ENCODE measurements at regions not wholly inside any gene's neighbourhood (a gene's known extent, or its start where the extent isn't known, plus 50 kb on each side); places are given as distances from the start of the nearest gene placed in this dataset.

DNA sequence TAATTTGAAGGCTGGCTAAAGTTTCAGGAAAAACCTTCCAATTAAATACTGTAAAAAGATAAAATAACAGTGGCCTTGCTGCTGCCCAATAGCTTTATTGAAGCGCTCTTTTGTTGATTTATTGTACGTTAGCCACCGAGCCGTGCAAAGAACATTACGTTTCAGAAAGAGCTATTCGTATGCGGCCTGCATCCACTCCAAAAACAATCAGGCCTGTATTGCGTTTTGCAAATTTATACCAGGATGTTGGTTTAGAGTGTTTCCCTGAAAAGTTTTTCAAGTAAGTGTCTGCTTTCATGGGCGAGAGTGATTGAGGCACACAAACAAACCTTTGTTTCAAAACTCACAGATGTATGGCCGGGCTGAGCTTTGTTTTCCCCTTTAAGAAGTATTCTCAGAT lies 257.2 kb upstream of the SALL3 start:
- no peaks in the 10 kb centered on the region for H3K79me2 ChIP-seq (ENCODE audit: control insufficient read depth, low read length)
- H3K27ac ChIP-seq (ENCODE audit: low read depth, low read length), result no peak overlapping the region

DNA sequence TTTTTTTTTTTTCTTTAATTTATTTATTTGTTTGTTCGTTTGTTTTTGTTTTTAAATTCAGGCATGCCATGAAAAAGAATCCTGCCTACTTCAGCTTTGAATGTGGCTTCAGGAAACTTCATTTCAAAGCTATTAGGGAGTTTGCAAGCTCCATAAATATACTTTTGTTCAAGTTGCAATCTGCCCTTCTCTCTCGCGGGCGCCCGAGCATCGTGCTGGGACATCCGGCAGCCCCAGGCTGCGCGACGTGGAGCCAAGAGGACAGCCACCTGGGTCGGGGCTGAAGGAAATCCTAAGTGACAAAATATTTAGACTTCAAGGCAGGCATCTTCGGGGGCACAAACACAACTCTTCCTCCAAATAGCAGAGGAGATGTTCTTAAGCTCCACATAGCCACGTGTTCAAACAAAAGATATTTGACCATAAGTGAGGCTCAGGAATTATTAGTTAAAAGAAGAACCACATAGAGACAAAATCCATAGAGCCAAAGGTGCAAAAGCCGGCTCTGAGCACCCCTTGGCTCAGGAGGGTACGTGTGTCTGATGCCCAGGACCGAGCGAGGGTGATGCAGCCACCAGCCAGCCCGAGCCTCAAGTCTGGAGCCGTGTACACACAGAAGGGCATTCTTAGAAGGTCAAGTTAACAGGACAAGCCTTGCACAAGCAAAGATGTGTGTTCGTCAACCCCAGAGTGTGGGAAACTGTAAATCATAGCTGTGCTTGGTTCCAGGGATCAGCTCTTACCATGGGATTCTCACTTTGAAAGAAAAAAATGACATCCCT lies 256.5 kb upstream of the SALL3 start:
- no peak for TF ChIP-seq EZH2phosphoT487 (IDR thresholded peaks at IDR 0.05; ENCODE audit: borderline replicate concordance, low read length)
- TF ChIP-seq, protein P1, sequence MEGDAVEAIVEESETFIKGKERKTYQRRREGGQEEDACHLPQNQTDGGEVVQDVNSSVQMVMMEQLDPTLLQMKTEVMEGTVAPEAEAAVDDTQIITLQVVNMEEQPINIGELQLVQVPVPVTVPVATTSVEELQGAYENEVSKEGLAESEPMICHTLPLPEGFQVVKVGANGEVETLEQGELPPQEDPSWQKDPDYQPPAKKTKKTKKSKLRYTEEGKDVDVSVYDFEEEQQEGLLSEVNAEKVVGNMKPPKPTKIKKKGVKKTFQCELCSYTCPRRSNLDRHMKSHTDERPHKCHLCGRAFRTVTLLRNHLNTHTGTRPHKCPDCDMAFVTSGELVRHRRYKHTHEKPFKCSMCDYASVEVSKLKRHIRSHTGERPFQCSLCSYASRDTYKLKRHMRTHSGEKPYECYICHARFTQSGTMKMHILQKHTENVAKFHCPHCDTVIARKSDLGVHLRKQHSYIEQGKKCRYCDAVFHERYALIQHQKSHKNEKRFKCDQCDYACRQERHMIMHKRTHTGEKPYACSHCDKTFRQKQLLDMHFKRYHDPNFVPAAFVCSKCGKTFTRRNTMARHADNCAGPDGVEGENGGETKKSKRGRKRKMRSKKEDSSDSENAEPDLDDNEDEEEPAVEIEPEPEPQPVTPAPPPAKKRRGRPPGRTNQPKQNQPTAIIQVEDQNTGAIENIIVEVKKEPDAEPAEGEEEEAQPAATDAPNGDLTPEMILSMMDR (IDR thresholded peaks at IDR 0.05; ENCODE audit: low read depth, low read length, poor library complexity, severe bottlenecking), result no peak
- H3K9me3 ChIP-seq (ENCODE audit: control insufficient read depth, insufficient read depth, low read length), result no peaks in the 10 kb centered on the region
- H3K36me3 ChIP-seq (ENCODE audit: control insufficient read depth, low read length), result no peaks in the 10 kb centered on the region
- H3K4me2 ChIP-seq (ENCODE audit: low read length), result no peak overlapping the region
- no peaks in the 10 kb centered on the region for H4K20me1 ChIP-seq (ENCODE audit: control insufficient read depth, insufficient read depth, low read depth, low read length)
- H3K27ac ChIP-seq (ENCODE audit: low read depth, low read length), result no peak overlapping the region
- H3F3A ChIP-seq (ENCODE audit: control insufficient read depth, insufficient read depth), result no peaks in the 10 kb centered on the region
- no peaks in the 10 kb centered on the region for H3K9me2 ChIP-seq (replicated peaks; ENCODE audit: control insufficient read depth, low read length)
- no peak overlapping the region for H3K4me3 ChIP-seq (ENCODE audit: low read length)
- no peaks in the 10 kb centered on the region for H3K79me2 ChIP-seq (ENCODE audit: control insufficient read depth, low read length)
- no peaks in the 10 kb centered on the region for H3K4me1 ChIP-seq (ENCODE audit: control insufficient read depth, low read length)
- H3K27me3 ChIP-seq (ENCODE audit: control insufficient read depth, low read length), result no peaks in the 10 kb centered on the region

More for the DNA sequence above, 257.2 kb upstream of the SALL3 start:
- no peaks in the 10 kb centered on the region for H4K20me1 ChIP-seq (ENCODE audit: control insufficient read depth, insufficient read depth, low read depth, low read length)
- H3K4me2 ChIP-seq (ENCODE audit: low read length), result no peak overlapping the region
- H3K4me3 ChIP-seq (ENCODE audit: low read length), result no peak overlapping the region
- TF ChIP-seq, protein P1 (IDR thresholded peaks at IDR 0.05; ENCODE audit: low read depth, low read length, poor library complexity, severe bottlenecking), result no peak
- no peak for TF ChIP-seq EZH2phosphoT487 (IDR thresholded peaks at IDR 0.05; ENCODE audit: borderline replicate concordance, low read length)
- H3K9me3 ChIP-seq (ENCODE audit: control insufficient read depth, insufficient read depth, low read length), result no peaks in the 10 kb centered on the region; the same call in 1 of the 2 replicates
- H3K9me2 ChIP-seq (replicated peaks; ENCODE audit: control insufficient read depth, low read length), result no peaks in the 10 kb centered on the region
- H3K4me1 ChIP-seq (ENCODE audit: control insufficient read depth, low read length), result no peaks in the 10 kb centered on the region
- no peaks in the 10 kb centered on the region for H3F3A ChIP-seq (ENCODE audit: control insufficient read depth, insufficient read depth)
- H3K36me3 ChIP-seq (ENCODE audit: control insufficient read depth, low read length), result no peaks in the 10 kb centered on the region
- H3K27me3 ChIP-seq (ENCODE audit: control insufficient read depth, low read length), result no peaks in the 10 kb centered on the region

DNA sequence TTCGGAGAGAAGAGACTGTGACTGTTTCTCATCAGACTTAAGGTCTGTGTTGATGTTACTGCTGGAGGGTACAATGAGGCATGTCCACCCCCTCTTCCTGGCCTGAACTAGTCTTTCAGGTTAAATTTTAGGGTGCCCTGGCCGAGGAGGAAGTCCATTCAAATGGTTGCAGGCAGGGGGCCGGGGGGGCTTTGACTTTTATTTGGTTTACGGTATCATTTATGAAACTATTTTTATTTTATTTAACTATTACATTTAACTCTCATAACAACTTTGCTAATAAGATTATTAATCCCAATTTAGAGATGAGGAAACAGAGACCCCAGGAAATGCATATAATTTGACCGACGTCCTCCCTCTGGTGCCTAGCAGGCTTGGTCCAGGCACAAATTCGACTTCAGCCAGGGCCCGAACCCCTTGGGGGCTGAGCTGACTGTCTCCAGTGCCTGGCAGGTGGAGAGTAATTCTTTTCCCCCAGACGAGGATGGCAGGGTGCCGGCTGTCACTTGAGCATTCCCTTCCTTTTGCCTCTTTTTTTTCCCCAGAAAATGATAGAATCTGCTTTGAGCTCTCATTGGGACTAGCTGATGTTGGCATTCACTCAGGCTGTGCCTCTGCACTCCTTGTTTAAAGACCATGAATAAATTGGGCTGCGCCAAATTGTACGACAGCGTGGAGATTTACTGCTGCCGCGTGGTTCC lies 255.3 kb upstream of the SALL3 start:
- no peaks in the 10 kb centered on the region for H3K4me1 ChIP-seq (ENCODE audit: control insufficient read depth, low read length)
- TF ChIP-seq EZH2phosphoT487 (IDR thresholded peaks at IDR 0.05; ENCODE audit: borderline replicate concordance, low read length), result no peak
- TF ChIP-seq, protein P1 (IDR thresholded peaks at IDR 0.05; ENCODE audit: low read depth, low read length, poor library complexity, severe bottlenecking), result no peak
- no peaks in the 10 kb centered on the region for H4K20me1 ChIP-seq (ENCODE audit: control insufficient read depth, insufficient read depth, low read depth, low read length)
- no peaks in the 10 kb centered on the region for H3F3A ChIP-seq (ENCODE audit: control insufficient read depth, insufficient read depth)
- H3K36me3 ChIP-seq (ENCODE audit: control insufficient read depth, low read length), result no peaks in the 10 kb centered on the region
- H3K4me2 ChIP-seq (ENCODE audit: low read length), result no peak overlapping the region
- no peaks in the 10 kb centered on the region for H3K27me3 ChIP-seq (ENCODE audit: control insufficient read depth, low read length)
- no peak overlapping the region for H3K4me3 ChIP-seq (ENCODE audit: low read length)
- H3K79me2 ChIP-seq (ENCODE audit: control insufficient read depth, low read length), result no peaks in the 10 kb centered on the region
- H3K27ac ChIP-seq (ENCODE audit: low read depth, low read length), result no peak overlapping the region
- no peaks in the 10 kb centered on the region for H3K9me3 ChIP-seq (ENCODE audit: control insufficient read depth, insufficient read depth, low read length)
- H3K9me2 ChIP-seq (replicated peaks; ENCODE audit: control insufficient read depth, low read length), result no peaks in the 10 kb centered on the region
